ENCODE measurements at regions not wholly inside any gene's neighbourhood (a gene's known extent, or its start where the extent isn't known, plus 50 kb on each side); places are given as distances from the start of the nearest gene placed in this dataset.

GRCh38 chr1:229869687-229870086, 197.4 kb upstream of the GALNT2 start:
- Mint-ChIP-seq H3K4me1 (no peaks in the 10 kb centered on the region), H3K36me3 (no peaks in the 10 kb centered on the region), H3K4me3 (no peak overlapping the region), H3K27me3 (ENCODE audit: low read depth) (no peaks in the 10 kb centered on the region), H3K27ac (no peak overlapping the region), H3K9me3 (peaks cover 8% of the 10 kb centered on the region)
- ATAC-seq (no peak), DNase-seq (ENCODE audit: low spot score) (no peak)
- ChIA-PET POLR2A (no interaction called here), CTCF (interaction anchor here (2.1 kb wide), 1 partner anchor 21 kb away, joined by 6 read pairs; no protein-coding TSS in a partner anchor)
- TF ChIP-seq ZNF281 (CRISPR knock-in tag; IDR thresholded peaks at IDR 0.05) (no peak), RORB (CRISPR knock-in tag; IDR thresholded peaks at IDR 0.05) (no peak), TEAD1 (CRISPR knock-in tag; IDR thresholded peaks at IDR 0.05) (no peak), ZNF317 (CRISPR knock-in tag; IDR thresholded peaks at IDR 0.05; ENCODE audit: borderline replicate concordance, low read depth) (no peak), FOXP4 (CRISPR knock-in tag; IDR thresholded peaks at IDR 0.05) (no peak), FOXP1 (CRISPR knock-in tag; IDR thresholded peaks at IDR 0.05; ENCODE audit: borderline replicate concordance) (no peak), ZNF138 (CRISPR knock-in tag; conservative IDR thresholded peaks at IDR 0.05) (no peak), ARID4B (CRISPR knock-in tag; IDR thresholded peaks at IDR 0.05; ENCODE audit: borderline replicate concordance) (no peak), TCF7 (CRISPR knock-in tag; IDR thresholded peaks at IDR 0.05; ENCODE audit: low read depth) (no peak), ZNF532 (CRISPR knock-in tag; IDR thresholded peaks at IDR 0.05; ENCODE audit: borderline replicate concordance) (no peak), SP1 (CRISPR knock-in tag; conservative IDR thresholded peaks at IDR 0.05) (no peak), GTF2I (CRISPR knock-in tag; conservative IDR thresholded peaks at IDR 0.05) (no peak), JAZF1 (CRISPR knock-in tag; IDR thresholded peaks at IDR 0.05) (no peak), ZNF512 (CRISPR knock-in tag; IDR thresholded peaks at IDR 0.05; ENCODE audit: borderline replicate concordance) (no peak), MLX (CRISPR knock-in tag; IDR thresholded peaks at IDR 0.05) (no peak), NR3C1 (CRISPR knock-in tag; conservative IDR thresholded peaks at IDR 0.05; ENCODE audit: low read depth) (no peak), E2F1 (CRISPR knock-in tag; IDR thresholded peaks at IDR 0.05) (no peak), ZSCAN18 (CRISPR knock-in tag; IDR thresholded peaks at IDR 0.05) (no peak), SMAD3 (CRISPR knock-in tag; IDR thresholded peaks at IDR 0.05; ENCODE audit: borderline replicate concordance) (no peak)
